GM21360 (cell line): ENCODE measurements at regions not wholly inside any gene's neighbourhood (a gene's known extent, or its start where the extent isn't known, plus 50 kb on each side); places are given as distances from the start of the nearest gene placed in this dataset.
"Not testable (repeated sequence)": the region's sequence is repeated elsewhere in the genome, so short reads cannot be mapped to it uniquely, and the experiment has no call there.

Source experiments
- ATAC-seq: cut with Tn5 transposase; IDR thresholded peaks from one replicate; pipeline ENCODE4 v1.9.1; 2021; ENCODE audit warnings: mild to moderate bottlenecking, moderate library complexity; ENCODE audit not compliant: unreplicated experiment

- no peak for ATAC-seq
These were observed 378.8 kb upstream of the FAR2 start for GRCh38 chr12:28770322-28770721.

DNA sequence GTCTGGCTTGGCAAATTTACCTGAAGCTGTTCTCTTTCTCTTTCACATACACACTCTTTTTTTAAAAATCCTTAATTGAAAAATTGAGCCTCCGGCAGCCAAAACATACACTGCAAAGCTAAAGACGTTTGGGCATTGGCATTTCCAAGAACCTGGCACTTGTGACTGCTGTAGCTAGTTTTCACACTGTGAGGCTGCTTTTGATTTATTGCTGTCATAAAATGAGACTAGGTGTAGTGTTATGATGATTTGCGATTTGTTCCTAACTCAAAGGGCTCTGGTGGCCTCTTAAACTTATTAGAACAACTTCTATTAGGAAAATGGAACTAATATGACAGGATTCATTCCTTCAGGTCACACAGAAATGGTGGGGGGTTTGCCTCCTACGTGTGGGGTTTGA lies 377.1 kb upstream of the FAR2 start:
- ATAC-seq, result no peak

DNA sequence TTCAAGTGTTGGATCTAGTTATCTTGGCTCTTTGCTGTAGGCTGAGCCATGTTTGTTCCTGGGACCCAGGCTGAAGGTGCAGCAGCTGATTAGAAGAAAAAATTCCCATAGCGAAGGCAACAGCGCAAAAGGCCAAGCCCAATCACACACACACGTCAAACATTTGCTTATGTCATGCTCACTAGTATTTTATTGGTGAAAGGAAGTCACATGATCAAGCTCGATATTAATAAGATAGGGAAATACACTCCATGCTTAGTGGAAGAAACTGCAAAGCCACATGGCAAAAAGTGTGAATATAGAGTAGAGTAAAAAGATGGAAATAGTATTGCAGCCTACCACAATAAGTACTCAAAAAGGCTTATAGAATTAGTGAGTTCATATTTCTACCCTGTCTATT lies 373.5 kb upstream of the FAR2 start:
- ATAC-seq, result no peak

- no peak for ATAC-seq
These were observed 372.9 kb upstream of the FAR2 start for GRCh38 chr12:28776220-28776619.

DNA sequence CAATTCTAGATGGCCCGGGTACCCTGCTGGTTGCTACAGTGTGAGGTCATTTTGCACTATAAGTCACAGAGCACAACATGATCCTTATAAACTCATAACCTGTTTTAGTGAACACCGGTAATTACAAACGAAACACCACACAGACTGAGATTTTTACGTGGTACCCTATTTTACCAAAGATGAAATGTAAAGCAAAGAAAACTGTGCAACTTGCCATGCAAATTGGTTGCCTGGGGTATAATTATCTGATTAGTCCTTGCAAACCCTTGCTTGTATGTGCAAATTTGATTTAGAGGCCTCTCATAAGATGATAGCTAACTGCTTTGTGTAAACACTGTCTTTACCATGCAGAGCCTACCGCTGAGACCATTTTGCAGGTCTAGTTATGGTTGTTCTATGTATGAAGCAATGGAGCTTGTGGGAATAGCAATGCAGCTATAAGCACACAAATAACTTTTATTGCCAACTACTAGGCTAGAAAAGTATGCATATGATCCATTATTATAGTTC lies 372.1 kb upstream of the FAR2 start:
- no peak for ATAC-seq

DNA sequence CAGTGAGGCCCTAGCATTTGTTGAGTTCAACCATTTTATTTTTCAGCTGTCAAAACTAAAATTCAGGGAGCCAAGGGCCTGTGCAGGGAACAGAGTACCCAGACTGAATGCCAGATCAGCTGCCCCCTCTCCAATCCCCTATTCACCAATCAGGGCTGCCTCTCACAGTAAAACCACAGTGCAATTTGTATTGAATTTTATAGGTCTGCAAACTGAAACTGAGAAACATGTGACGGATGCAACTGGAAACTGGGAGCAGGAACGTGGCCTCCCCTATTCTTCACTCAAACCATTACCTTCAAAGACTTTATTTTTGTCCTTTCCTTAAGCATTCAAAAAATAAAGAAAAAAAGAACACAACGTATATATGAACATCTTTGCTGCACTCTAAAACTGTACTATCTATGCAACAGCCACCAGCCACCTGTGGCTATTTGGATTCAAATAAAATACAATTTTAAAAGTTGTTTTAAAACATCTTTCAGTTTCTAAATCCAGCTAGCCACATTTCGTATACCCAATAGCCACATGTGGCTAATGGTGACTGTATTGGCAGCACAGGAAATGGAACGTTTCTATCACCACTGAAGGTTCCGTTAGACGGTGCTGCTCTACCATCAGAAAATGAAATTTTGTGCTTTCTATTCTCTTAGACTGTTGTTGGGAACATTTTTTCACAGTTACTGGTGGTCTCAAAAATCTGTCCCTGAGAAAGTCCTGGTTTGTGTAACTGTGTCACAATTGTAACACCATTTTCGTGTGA lies 371.3 kb upstream of the FAR2 start:
- no peak for ATAC-seq

DNA sequence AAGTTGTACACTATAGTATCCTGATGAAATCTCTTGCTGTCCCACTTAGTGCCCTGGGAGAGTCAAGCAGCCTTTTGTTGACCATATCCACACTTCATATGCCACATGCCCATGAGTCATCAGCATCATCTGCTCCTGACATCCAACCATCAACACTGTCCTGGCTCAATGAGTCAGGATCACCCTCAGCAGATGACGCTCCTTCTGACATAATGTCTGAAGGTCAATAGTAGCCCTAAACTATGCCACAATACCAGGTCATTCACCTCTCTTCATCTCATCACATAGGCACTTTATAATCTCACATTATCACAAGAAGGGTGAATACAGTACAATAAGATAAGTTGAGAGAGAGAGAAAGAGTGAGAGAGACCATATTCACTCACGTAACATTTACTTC lies 369.0 kb upstream of the FAR2 start:
- ATAC-seq, result no peak

DNA sequence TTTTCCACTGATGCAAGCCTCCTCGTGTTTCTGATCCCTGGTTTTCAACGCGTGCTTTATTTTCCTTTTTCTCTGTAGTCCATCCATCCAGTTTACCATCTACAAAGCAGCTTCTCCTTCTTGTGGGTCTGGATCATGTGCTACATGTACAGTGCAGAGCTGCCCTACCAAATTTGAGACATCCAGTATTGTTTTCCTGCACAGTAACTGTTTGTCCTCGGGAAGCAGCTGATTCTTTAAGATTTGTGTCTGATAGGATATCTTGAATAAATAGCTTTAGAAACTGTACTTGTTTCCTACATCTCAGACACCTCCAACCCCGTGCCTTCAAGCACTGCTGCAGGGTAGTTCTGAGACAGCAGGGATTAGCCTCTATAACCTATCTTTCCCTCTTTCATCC lies 368.1 kb upstream of the FAR2 start:
- ATAC-seq, result no peak

DNA sequence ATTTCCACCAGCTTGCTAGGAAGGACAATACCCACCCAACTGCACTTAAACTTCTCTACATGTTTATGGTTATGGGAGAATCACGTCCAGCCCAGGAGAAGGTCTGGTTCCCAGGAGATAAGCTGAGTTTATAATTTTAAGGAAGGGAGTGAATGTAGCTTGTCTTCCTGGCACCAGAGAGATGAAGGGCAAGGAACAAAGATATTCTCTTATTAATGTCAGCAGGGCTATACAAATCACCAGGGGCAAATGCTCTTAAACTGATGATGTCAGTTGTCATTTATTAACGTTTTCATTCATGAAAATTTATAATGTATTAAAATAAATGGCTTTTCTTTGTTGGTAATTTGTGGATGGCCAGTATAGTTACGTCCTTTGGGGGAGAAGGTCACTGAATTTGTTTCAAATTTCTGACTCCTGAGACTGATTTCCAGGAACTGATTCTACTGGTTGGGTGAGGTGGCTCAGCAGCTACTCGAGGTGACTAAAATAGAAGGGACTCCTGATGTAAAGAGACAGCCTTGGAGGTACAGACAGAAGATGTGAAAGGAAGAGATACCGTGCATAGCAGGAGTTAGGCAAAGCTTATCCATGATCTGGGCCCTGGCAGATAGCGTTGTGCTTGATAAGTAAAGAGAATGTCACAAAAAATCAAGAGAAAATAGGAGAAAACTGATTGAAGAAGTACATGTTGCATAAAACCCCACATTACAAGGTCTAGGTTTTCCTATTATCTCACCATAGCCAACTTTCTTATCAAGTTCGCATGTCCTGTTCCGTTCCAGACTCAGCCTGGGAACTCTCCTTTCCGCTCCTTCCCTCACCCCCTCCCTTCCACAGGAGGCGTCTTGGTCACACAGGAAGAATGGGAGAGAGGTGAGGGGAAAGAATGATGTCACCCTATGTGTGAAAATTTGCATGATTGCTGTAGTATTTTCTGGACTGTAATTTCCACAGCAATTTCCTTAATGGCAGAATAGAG lies 367.1 kb upstream of the FAR2 start:
- no peak for ATAC-seq

DNA sequence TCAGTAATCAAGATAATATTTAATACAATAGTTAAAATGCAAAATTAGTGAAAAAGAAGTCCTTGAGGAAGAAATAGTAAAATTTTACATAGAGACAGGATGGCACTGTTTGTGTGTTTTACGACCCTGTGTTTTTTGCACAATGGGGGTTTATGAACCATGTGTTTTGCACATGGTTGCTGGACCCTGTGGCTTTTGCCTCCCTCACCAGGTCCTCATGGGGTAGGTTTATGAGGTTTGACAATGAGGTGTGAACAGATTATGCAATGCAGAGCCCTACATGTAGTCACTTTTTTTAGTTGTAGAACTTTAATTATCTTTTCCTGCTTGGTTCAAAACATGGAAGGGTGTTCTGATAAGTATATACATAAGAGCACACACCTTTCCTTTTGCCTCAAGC lies 366.3 kb upstream of the FAR2 start:
- no peak for ATAC-seq

- ATAC-seq, result no peak
These were observed 361.9 kb upstream of the FAR2 start for GRCh38 chr12:28787151-28787550.

DNA sequence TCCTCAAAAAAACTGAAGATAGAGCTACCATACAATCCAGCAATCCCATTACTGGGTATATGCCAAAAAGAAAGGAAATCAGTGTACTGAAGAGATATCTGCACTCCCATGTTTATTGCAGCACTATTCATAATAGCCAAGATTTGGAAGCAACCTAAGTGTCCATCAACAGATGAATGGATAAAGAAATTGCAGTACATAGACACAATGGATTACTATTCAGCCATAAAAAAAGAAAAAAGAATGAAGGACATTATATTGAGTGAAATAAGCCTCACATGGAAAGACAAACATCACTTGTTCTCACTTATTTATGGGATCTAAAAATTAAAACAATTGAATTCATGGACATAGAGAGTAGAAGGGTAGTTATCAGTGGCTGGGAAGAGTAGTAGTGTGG lies 360.8 kb upstream of the FAR2 start:
- ATAC-seq, result not testable (repeated sequence)

DNA sequence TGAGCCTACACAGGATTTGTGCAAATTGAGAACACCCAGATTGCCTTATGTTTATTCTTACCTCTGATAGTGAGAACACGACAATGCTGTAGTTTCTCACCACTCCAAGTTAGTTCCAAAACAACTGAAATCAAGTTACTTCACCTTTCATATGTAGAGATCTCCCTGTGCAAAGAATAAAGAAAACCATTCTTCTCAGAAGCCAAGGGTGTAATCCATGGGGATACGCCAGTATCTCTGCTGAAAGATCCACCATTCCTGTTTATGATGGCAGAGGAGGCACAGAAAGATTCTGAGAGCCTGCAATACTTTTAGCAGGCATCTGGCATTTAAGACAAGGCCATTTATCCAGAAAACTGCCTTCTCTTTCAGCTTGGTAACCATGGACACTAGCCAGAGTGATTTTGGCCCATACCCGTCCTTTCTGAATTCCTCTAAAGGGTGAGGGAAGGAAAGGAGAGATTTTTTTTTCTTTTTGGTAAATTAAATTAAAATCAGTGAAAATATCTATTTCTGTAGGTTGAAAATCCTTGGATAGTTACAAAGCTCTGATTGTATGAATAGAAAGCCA lies 355.4 kb upstream of the FAR2 start:
- ATAC-seq, result no peak

- ATAC-seq, result no peak
These were observed 354.9 kb upstream of the FAR2 start for GRCh38 chr12:28794211-28794610.

GRCh38 chr12:28794786-28795185 lies 354.3 kb upstream of the FAR2 start:
- no peak for ATAC-seq

DNA sequence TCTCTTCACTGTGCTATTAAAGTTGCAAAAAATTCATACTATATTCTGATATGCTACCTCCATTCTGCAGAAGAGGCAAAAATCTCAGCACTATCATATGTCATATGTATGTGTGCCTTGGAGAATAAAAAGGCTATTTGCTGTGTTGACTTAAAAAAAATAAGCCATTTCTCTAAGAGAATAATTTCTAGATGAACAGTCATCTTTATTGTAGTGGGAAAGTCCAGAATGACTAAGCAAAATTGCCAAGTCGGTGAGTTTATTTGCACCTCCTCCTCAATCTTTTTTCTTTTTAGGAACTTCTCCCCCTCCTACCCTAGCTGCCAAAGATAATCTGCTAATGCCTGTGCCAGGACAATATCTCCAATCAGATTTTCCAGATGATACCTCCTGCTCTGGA lies 353.8 kb upstream of the FAR2 start:
- no peak for ATAC-seq

GRCh38 chr12:28799348-28799747 lies 349.7 kb upstream of the FAR2 start:
- no peak for ATAC-seq

DNA sequence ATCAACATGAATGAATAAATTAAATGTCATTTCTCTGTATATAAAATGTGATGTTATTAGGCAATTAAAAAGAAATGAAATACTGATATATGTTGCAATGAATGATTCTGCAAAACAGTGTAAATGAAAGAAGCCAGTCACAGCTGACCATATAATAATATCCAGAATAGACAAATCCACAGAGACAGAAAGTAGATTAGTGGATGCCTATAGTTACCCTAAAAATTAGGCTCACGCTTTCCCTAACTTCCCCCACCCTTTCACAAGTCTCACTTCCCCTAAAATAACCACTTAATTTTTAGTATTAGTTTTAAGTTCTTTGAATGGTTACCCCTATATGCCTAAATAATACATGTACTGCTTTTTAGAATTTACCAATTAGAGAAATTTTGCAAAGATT lies 348.9 kb upstream of the FAR2 start:
- peak; percentile 80 for ATAC-seq

DNA sequence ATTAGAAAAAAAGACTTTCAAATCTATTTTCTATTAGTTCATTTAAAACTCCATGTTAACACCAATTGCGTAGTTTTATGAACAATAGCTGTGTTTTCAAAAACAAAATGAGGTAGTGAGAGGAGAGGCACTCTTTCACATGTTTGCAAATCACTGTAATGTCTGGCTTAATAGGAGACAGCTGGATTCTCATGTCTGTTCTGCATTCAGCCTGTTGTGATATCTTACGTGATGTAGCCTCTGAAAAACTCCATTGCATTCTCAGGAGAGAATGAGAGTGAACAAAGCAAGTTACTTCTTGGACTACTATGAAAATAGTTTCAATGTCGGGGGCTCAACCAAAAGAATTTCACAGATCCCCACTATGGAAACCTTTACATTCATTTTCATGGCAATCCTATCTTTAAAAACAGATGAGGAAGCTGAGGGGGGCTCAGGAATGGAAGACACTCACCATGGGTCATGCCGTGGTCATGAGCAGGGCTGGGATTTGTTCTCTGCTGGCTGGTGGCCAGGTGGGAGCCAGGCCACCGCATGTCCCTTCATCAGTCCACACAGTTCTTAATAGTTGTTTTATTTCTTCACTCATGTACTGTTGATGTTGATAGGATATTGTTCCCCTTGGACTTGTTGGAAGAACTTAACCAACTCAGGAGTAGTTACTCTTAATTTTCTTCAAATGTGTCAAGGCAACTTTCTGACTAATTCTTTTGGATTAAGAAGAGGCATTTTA lies 346.2 kb upstream of the FAR2 start:
- no peak for ATAC-seq

DNA sequence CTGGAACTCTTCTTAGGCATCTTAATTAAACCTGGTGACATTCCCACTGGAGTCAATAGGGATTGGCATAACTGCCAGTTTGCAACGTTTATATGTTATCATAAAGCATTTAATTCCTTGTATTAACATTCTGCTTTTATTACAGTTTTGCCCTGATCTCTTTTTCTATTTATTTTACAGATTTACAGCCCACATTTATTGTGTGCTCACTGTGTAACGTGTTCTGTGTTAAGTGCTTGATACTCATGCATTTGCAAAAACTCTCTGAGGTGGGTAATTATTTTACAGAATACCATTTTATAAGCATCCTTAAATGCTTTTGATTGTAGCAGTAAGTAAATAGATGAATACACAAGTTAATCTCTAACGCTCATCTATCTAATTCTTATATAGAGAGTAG lies 341.5 kb upstream of the FAR2 start:
- no peak for ATAC-seq

- no peak for ATAC-seq
These were observed 337.6 kb upstream of the FAR2 start for GRCh38 chr12:28811457-28811856.
